Stimulated activated CD8-positive, alpha-beta memory T cell treated with anti-CD3 and anti-CD28 coated beads, Interleukin-4, amount 100 ng/mL, for 1 hour (primary cell): ENCODE measurements at regions not wholly inside any gene's neighbourhood (a gene's known extent, or its start where the extent isn't known, plus 50 kb on each side); places are given as distances from the start of the nearest gene placed in this dataset.

Experiments used
- DNase-seq, 2 donors: peaks; one replicate each; pipeline ENCODE4 v3.0.0-alpha.2; 2020; ENCODE audit warnings: low read depth in 2 of 2, low spot score in 1 of 2

- DNase-seq: no peak
Measured at GRCh38 chr4:184529283-184529682, 54.9 kb upstream of the IRF2 start.

GRCh38 chr4:184528713-184529112 is 54.4 kb upstream of the IRF2 start:
- DNase-seq: no peak

GRCh38 chr4:184528051-184528450 is 53.7 kb upstream of the IRF2 start:
- no peak for DNase-seq

- DNase-seq: no peak
Measured at GRCh38 chr4:184526228-184526627, 51.9 kb upstream of the IRF2 start.
